GM19035 (cell line): ENCODE measurements at regions not wholly inside any gene's neighbourhood (a gene's known extent, or its start where the extent isn't known, plus 50 kb on each side); places are given as distances from the start of the nearest gene placed in this dataset.

Source experiments
- ATAC-seq: cut with Tn5 transposase; IDR thresholded peaks from one replicate; pipeline ENCODE4 v1.9.1; 2021; ENCODE audit not compliant: unreplicated experiment

DNA sequence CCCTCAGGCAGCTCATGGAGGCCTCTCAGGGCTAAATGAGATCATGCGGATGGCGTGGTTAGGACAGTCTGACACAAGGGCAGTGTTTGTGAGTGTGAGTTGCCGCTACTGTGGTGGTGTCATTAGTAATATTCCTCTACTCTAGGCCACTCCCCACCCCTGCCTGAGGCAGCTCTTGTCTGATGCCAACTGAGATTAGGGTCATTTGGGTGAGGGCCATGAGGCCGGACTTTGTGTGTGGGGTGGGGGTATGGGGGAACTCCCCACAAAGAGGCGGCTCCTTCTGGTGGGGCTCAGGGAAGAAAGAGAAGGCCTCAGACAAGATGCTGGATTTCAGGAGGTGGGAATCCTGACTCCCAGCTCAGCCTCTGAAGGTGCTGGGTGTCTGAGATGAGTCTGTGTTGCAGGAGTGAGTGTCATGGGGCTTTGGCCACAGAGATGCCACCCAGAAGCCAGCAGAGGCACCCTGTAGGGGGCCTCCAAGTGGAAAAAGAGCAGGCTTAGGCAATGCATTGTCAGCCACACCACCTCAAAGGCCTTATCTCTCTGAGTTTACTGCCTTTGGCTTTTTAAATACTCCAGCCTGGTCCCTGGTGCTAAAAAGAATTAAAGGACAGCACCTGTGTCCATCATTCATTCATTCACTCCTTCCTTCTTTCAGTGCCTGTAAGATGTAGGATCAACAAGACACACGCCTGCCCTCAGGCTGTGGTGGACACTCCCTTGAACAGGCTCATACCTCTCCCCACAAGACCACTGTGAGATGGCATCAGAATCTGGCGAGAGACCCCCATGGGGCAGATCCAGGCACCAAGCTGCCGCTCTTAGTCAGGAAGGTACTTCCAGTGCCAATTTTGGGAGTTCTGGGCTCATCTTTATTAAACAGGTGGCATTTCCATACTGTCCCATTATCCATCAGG lies 175.2 kb downstream of the MRPL14 start:
- no peak for ATAC-seq

DNA sequence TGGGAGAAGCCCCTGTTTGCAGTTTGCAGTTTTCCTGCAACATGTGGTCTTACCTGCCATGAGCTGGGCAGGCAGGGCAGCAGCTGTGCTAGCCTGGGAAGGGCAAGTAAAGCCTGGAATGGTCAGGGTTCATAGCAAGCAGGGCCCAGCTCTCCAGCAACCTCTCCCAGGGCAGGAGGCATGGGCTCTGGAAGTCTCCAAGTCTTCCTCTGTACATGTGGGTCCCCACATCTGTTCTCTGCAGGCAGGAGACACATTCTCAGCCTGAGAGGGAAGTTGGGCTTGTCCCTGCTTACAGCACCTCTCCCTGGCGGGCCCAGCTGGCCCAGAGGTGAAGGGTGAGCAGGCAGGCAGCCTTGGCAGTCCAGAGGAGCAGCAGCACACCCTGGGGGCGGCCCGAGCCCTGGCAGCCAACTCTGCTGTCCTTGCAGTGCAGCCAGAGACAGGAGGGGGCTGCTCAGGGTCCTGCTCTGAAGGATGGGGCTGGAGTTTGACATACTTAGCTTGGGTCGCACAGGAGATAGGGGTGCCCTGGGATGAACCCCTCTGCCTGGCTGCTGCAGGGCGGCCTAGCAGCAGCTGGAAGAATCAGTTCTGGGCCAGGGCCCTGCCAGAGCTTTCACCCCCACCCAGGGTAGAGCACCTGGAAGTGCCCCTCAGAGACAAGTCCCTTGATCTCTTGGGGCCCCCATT lies 176.0 kb downstream of the MRPL14 start:
- ATAC-seq = no peak

DNA sequence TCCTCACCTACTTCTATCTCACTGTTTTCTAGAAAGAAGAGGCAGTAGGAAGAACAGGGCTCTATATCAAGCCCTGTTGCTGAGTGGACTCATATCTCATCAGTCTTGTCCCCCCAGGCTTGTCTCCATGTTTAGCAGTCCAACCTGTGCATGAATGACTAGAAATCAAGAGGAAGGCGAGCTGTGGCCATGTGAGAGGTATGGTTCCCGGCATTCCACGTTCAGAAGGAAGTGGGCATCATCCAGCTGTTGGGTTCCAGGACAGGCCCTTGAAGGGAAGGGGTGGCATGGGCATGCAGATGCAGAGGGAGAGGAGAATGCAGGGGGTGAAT lies 176.6 kb downstream of the MRPL14 start:
- ATAC-seq = no peak

DNA sequence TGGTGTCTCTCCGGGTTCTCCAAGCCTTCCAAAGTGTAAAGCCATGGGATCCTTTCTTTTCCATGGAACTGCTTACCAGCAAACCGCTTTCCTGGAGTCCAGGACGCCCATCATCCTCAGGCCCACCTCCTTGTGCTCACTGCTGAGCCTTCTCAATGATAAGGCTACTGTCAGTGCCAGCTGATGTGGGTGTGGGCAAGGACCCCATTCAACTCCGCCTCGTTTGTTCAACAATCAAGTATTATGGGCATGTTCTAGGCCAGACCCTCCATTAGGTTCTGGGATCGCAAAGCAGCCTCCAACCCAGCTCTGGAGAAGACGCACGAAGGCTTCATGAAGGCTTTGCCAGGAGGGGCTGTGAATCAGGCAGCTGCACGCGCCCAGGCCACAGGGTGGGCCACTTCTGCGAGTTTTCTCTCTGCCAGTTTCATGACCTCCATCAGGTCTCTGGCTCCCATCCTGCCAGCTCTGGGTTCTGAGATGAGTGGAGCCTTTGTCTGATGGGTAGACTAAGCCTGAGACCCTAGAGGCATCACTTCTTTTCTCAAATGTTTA lies 177.1 kb downstream of the MRPL14 start:
- no peak for ATAC-seq

DNA sequence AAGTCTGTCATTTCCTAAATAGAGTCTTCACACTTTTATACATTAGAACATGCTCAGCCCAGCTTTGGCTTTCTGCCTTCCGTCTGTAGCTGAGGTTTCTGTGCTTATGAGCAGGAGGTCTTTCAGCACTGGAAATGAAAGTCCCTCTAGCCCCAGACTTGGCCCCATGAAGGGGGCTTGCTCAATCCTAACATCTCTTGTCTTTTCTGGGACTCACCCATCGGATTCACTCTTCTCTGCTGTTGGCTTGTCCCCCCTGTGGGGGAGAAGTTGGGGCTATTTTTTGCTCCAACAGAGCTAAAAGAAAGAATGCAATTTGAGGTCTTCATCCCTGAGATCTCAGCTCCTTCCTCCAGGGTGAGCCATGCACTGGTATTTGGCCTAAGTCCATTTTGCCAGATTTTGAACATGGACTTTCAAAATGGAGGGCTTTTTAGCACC lies 177.7 kb downstream of the MRPL14 start:
- no peak for ATAC-seq

DNA sequence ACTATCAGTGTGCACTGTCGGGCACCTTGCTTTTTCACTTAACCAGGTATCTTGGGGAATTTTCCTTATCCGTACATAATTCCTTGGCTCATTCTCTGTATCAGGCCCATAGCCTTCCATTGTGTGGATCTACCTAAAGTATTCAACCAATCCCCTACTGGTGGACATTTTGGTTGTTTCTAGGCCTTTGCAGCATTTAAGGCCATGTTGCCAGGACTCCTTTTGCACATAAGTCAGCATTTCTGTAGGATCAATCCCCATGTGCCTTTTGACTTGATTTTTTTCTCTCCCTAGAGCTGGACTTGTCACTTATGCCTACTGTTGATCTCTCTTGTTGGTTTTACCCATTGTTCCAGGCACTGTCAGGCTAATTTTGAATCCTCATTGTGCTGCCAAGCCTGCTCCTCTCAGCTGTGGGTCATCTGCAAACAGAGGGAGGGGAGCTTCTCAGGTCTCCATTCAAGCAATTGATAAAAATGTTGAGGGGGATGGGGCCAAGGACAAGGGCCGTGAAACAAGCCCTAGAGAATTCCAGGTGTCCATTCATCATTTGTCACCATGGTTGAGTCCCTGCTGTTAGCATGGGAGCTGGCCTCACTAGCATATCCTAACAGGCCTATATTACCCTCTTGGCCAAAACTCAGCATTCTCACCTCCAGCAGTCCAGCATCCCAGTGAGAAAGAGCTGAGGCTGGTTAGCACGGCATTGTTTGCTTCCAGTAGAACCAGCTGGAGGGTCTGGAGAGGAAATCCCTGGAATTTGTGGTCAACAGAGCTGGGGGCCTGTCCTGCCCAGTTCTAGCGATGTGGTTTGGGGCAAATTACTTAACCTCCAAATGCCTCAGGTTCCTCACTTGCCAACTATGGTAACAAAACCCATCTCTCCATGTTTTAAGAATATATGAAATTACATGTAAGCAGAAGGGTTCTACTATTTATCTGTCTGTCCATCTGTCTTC lies 178.4 kb downstream of the MRPL14 start:
- no peak for ATAC-seq

DNA sequence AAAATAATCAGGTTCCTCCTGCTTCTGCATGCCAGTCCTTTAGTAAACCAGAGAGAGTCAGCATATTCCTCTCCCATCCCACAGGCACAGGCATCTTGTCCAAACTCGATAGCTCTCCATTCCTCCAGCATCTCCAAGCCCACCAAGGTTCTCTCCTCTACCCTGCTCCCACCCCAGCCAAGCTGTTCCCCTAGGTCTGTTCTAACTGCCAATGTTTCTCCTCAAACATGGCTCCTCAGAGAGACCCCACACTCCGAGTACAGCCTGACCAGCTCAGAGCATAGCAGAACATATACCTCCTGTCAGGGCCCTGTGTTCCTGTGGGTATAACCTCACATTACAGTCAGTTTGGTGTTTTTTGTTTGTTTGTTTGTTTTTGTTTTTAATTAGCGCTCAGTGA lies 177.8 kb downstream of the VEGFA start:
- no peak for ATAC-seq

DNA sequence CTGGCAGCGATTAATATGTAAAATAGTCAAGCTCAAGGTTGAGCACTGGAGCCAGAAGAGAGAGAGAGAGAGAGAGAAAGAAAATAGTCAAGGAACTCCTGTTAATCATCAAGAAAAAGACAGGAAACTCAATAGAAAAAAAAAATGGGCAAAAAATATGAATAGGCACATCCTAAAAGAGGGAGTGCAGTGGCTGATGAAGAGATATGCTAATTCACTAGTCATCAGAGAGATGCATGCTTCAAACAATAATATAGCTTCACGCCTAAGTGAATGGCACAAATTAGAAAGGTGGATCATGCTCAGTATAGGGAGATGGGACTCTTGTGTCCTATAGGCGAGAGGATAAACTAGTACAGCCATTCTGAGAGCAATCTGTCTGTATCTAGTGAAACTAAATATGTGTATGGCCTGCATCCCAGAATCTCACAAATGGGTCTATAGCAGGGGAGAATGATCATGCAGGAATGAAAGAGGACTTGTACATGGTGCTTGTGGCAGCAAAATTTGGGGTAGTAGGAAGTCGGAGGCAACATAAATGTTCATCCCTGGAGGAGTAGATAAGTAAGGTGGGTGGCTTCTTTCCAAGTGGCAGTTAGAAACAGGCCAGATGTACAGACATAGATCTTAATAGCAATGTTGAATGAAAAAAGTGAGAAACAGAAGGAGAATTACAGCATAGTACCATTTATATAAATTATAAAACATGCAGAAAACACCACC lies 176.8 kb downstream of the VEGFA start:
- no peak for ATAC-seq

DNA sequence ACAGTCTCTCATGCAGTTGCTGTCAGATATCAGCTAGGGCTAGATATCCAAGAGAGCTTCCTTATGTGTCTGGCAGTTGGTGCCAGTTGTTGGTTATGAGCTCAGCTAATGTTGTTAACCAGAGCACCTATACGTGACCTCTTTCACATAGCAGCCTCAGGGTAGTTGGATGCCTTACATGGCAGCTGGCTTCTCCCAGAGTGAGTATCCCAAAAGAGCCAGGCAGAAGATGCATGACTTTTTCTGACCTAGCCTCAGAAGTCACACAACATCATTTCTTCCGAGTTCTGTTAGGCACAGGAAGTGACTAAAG lies 175.7 kb downstream of the VEGFA start:
- no peak for ATAC-seq

DNA sequence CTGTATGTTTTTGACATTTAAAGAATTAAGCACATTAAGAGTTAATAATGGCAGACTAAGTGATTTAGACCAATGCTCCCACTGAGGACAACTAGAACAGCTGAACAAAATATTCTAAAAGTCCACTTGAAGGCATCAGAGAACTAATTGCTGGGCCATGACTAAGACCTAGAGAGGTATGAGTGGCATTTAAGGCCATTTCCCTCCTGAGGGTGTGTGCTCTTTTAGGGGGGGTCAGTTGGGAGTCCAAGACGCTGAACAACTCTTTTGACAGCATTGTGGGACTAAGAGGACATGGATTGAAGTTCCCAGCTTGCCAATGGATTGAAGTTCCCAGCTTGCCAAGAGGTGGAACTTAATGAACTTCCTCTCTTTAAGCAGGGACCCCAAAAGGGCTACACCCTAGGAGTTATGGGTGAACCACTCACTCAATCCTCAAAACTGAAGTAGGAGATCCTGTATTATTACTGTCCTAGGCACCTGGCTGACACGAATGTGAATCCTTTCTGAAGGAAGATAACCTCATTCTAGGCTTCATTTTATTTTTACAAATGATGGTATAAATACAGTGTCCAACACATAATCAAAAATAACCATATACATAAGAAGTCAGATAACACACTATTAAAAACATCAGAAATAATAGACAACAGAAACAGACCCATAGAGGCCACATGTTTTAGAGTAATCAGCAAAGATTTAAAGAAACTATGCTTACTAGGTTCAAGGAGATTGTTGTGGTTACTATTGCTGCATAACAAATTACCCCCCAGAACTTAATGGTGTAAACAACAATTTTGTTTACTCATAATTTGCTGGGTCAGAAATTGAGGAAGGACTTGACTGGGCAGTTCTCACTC lies 175.1 kb downstream of the VEGFA start:
- no peak for ATAC-seq

DNA sequence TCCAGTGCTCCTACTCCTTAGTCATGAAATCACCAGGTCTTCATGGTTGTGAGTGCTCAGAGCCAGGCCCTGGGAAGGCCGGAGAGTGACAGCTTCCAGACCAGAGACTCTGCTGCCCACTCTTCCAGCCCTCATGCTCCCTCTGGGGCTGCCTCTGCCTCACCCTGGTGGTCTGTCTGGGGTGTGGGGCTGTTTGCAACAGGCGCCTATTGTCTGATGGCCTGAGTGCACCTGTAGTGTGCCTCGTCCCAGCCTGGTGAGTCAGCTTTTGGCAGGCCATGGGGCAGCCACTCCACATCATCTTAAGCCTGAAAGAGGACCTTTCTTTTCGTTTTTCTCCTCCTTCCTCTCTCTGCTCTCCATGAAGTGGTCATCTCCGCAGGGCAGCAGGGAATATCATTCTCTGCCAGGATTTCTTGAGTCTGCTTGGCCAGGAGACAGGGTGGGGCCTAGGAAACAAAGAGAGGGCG lies 173.8 kb downstream of the VEGFA start:
- ATAC-seq = no peak

DNA sequence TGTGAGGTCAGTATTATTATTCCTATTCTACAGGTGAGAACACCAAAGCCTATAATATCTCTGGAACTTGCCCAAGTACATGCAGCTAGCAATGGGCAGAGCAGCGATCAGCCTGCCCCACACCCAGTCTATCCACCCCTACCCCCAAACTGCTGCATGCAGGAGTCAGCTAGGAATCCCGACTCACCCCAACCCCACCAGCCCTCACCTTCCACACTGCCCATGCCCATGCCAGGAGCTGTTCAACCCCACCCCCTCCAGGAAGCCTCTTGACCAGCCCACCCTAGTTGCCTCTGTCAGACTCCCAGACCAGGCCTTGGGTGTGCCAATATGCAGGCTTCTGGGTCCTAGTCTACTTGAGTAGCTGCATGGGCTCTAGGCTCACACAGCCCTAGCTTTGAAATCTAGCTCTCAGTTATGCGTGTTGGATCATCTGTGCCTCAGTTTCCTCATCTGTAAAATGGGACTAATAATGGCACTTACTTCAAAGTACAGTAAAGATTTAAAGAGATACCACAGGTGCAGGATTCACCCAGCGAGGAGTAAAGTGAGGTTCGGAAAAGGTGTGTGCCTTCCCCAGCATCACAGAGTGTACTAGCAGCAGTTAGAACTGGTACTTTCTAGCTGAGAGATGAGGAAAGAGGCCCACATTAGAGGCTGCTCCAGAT lies 173.2 kb downstream of the VEGFA start:
- no peak for ATAC-seq

DNA sequence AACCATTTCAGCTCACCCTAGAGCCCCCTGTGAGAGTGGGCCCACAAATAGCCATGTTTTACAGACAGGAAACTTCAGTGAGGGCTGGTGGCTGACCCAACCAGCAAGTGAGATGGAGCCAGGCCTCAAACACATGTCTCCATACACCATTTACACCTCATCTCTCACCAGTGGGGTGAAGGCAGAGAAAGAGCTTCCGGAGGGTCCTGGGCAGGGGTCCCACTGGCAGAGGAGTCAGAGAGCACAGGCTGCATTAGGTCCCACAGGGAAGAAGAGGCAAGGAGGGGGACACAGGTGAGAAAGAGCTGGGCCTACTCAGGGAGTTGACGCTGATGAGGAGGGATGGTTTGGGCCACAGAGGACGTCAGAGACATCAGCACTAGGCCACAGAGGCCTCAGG lies 172.6 kb downstream of the VEGFA start:
- ATAC-seq = no peak

DNA sequence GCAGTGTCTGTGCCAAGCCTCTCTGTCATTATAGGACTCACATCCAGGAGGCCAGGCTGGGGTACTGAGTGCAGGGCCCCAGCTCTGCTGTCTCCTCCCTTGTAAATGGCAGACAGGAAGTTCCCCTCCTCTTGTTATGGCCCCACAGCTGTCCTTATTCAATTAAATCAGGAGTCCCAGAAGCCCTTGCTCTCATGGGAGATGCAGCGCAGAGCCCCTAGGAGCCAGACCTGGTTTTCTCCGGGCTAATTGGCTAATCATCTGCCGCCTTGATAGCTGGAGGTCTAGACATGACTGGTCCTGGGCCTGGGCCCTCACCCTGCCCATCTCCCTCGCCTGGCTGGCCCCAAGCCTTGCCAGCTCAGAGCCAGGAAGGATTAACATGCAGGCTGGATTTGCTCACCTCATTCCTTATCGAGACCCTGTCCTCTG lies 172.0 kb downstream of the VEGFA start:
- no peak for ATAC-seq

DNA sequence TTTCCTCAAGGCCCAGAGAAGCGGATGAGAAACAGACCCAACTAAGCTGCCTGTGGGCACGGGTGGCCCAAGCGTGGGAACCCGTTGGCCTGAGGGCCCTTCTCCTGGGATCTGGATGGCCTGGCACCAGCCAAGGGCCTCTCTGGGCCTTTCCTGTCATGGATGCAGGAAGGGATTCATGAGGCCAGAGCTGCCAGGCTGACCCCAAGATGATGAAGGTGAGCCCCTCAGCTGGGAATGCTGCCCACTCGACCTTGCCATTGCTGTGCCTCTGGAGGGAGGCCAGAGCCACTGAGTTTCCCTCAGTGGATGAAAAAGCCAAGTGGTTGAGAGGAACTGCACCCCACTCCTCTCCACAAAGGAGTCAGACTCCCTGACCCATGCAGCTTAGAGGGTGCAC lies 171.2 kb downstream of the VEGFA start:
- ATAC-seq = no peak

DNA sequence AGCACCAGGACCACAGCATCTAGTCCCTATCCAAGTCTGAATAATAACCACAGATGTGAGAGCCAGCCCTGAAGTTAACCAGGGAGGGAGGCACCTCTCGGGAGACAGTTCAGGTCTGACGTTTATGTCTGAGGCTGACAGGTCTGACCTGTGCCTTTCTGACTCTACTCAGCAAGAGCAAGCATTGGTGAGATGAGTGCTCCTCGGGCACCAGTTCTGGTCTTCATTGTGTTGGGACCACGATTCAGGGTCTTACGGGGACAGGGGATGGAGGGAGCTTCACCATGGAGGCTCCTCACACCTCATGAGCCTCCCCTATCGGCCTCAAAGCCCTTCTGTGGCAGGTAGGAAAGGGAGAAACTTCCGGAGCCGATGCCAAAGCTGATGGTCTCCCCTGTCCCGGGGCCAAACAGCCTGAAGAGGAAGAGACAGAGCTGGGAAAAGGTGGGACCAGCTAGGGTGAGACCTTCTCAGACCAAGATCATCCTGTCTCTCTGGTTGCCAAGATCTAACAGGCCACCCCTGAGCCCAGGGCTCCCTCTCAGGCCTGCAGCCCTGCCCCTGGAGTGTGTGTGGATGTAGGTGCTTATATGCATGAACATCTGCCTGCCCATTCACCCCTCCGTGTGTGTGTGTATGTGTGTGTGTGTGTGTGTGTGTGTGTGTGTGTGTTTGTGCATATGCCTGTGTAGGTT lies 170.5 kb downstream of the VEGFA start:
- no peak for ATAC-seq

DNA sequence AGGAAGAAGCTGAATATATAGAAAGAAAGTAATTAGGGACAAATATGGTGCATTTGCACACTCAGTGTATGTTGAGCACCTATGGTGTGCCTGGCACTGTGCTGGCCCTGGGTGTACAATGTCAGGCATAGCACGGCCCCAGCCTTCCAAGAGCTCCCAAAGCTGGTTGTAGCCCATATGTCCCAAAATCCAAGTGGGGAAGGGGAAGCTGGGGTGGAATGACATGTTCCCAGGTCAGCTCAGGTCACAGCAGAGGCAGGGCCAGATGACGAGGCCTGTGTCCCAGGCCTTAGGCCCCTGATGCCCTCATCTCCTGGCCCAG lies 170.0 kb downstream of the VEGFA start:
- no peak for ATAC-seq

DNA sequence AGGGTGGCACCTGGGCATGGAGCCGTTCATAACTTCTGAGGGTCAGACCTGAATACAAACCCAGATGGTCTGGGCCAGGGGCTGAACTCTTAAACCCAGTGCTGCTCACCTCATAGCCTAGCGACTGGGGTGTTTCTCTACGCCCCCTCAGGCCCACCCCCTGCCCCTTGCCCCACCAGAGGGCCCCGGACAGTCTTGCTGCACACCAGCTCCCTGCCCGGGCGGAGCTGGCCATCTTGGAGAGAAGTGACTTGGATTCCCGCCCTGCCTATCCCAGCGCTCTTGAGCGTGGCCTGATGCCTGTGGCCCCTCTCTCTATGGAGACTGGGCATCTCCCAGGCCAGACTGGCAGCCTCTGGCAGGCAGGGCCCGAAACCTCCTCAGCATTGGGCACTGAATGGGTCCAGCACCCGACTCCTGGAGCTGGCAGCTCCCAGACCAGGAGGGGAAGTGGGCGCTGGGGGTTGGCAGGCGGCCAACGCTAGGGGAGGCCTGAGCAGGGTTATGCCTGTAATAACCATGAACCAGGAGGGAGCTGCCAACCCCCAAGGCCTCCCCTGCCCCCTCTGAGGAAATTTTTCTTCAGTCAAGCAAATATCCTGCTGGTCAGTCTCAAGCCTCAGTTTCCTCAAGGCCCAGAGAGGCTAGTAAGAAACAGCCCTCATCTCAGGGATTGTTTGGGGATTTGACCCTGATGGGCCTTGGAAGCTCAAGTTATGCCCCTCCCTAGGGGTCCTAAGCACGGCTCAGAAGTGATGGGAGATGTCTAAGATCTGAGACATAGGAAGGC lies 169.5 kb downstream of the VEGFA start:
- ATAC-seq = no peak
